Ramos (cell line): ENCODE measurements at regions not wholly inside any gene's neighbourhood (a gene's known extent, or its start where the extent isn't known, plus 50 kb on each side); places are given as distances from the start of the nearest gene placed in this dataset.
"Not testable (repeated sequence)": the region's sequence is repeated elsewhere in the genome, so short reads cannot be mapped to it uniquely, and the experiment has no call there.

Experiments used
- in situ Hi-C: fragments of 300-500 bp; cut with MboI; formaldehyde crosslinking; loops from one replicate; pipeline ENCODE4 v1.14.3; 2022; ENCODE audit warnings: low sequenced_read_pairs; ENCODE audit not compliant: unreplicated experiment

GRCh38 chr5:39783756-39784421 is 359.1 kb upstream of the DAB2 start:
- in situ Hi-C loops = no loop called here

DNA sequence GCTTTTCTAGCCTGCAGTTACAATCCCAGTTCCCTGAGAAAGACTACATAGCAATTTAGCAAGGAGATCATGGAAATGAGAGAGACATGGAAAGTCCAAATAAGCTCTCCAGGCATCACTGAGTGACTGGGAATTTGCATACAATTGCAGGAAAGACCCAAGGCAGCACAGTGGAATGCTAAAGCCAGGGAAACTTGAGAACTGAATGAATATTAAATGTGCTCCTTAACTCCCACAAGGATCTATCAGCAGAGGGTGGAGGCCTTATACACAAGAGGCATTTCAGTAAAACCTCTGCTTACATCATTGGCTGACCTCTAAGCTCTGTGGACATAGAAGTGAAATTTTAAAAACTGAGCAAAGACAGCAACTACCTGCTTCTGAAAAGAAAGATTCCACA is 355.6 kb upstream of the DAB2 start:
- in situ Hi-C loops = no loop called here

DNA sequence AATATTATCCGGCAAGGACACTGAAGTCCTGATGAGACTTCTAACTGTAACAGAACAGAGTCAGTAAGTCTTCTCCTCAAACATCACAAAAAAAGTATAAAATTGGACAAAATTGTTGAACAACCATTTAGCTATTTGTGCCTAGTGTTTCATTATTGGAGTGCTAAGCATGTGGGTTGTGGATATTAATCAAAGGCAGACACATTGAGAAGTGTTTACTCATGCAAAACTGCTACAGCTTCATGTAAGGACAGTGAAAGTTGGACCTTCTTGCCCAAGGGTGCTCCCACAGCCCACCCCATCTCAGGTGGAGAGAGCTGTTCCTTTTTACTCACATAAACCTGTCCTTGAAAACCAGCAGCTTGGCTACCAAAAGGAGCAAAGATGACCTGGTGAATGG is 355.1 kb upstream of the DAB2 start:
- in situ Hi-C loops = no loop called here

DNA sequence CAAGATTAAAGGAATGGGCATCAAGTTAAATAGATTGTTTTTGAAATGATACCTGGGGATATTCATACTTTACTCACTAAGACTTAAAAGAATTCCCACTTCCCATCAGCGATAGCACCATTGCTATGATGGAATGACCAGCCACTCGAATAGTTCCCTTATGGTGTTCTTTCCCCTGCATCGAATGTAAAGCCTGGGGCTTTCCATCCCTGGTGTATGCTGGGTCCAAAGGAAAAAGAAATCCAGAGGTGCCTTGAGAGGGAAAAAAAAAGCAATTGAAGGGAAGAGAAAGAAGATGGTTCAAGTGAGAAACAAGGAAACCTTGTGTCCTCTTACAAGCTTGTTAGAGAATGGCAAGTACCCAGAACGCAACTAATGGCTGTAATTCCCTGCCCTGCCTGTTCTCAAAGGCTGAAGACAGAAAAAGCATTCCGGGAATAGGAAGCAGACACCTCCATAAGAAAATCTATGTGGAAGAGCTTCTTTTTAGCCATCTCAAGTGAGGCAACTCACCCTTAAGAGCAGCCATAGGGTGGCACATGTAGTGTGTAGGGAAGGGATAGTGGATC is 351.1 kb upstream of the DAB2 start:
- in situ Hi-C loops = no loop called here

GRCh38 chr5:39775086-39775796 is 350.5 kb upstream of the DAB2 start:
- in situ Hi-C loops = no loop called here

- in situ Hi-C loops = no loop called here
These were observed 349.8 kb upstream of the DAB2 start for GRCh38 chr5:39774605-39775004.

DNA sequence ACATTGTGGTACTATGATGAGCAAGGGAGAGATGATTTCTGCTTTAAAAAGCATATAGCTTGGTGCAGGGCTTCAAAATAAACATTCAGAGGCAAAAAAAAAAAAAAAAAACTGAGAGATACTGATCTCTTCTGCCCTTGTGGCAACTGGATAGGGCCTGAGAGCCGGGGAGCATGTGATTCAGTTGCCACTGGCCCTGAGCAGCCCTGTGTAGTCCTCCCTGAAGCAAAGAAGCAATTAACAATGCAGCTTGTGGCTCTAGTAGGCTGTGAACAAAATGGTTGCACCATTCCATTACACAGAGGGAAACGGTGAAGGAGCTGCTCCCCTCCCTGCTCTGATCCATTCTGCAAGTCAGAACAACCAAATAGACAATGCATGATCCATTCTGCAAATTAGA is 347.5 kb upstream of the DAB2 start:
- in situ Hi-C loops = no loop called here

GRCh38 chr5:39767916-39768315 is 343.1 kb upstream of the DAB2 start:
- in situ Hi-C loops = no loop called here

GRCh38 chr5:39765366-39765765 is 340.6 kb upstream of the DAB2 start:
- in situ Hi-C loops = no loop called here

DNA sequence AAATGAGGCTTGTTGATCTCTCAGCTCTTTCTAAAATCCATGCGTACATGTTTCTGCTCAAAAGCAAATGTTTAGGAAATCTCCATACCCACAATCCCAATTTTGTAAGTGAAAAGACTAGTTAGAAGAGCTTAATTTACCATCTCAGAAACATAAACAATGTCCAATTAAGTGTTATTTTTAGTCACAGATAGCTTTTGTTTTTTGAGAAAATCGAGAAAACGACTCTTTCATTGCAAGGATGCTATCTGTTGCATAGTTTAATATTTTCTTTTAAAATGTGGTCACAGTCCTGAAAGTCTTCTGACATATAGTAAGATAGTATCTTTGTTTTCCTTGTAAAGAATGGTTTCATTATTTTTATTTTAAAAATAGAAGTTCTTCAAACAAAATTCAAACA is 338.0 kb upstream of the DAB2 start:
- in situ Hi-C loops = no loop called here

DNA sequence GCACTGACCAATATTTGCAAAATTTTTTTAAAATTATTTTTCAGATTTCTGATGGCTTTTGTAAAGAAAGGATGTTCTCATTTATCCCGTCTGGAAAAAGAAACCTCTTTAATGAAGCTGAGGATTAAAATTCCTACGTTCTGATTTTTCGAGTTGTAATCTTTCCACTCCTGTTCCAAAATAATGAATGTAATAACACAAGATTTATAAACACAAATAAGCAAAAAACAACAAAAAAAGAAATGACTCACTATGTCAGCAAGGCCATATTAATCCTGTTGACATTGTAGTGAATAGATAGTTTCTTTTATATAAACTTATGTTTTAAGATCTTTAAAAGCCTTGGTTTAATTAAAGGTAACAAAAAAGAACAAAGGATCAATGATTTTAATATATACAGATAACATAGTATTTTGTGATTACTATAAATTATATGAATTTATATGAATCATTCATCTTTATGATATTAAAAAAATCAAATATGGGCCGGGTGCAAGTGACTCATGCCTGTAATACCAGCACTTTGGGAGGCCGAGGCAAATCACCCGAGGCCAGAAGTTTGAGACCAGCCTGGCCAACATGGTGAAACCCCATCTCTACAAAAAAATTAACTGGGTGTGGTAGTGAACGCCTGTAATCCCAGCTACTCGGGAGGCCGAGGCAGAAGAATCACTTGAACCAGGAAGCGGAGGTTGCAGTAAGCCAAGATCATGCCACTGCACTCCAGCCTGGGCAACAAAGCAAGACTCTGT is 336.6 kb upstream of the DAB2 start:
- in situ Hi-C loops = no loop called here

- in situ Hi-C loops = no loop called here
These were observed 335.8 kb upstream of the DAB2 start for GRCh38 chr5:39760385-39761198.

DNA sequence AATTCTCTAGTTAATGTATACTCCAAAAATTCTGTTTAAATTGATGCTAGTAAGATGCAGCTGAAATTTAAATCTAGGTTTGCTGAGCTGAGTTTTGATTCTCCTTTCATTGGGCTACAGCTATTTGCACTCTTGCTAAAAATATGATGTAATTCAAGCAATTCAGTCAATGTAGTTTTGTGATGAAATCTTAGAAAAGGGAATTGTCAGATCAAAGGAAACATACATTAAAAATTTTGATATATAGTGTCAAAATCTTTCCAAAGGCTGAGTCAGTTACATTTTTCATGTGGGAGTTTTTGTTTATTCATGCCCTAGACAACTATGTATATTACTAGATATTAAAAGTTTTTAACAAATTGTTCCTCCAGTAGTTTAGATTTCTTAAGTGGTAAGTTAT is 334.9 kb upstream of the DAB2 start:
- in situ Hi-C loops = no loop called here

DNA sequence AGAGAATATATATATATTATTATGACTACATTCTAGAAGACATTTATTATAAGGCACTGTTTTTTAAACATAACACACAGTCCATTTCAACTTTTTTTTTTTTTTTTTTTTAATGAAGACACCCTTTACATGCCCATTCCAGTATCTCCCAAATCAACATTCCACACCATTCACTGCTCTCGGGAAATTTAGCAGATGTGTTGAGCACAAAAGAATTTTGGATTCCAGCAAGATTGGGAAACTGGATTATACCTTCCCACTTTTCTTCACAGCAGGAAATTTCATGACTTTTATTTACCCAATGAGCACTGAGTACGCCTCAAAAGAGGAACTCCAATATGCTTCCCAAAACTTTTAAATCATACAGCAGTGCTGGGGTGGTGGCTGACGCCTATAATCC is 333.6 kb upstream of the DAB2 start:
- in situ Hi-C loops = no loop called here

GRCh38 chr5:39757131-39757530 is 332.4 kb upstream of the DAB2 start:
- in situ Hi-C loops = no loop called here

GRCh38 chr5:39755986-39756385 is 331.2 kb upstream of the DAB2 start:
- in situ Hi-C loops = no loop called here

GRCh38 chr5:39755452-39755851 is 330.7 kb upstream of the DAB2 start:
- in situ Hi-C loops = no loop called here

DNA sequence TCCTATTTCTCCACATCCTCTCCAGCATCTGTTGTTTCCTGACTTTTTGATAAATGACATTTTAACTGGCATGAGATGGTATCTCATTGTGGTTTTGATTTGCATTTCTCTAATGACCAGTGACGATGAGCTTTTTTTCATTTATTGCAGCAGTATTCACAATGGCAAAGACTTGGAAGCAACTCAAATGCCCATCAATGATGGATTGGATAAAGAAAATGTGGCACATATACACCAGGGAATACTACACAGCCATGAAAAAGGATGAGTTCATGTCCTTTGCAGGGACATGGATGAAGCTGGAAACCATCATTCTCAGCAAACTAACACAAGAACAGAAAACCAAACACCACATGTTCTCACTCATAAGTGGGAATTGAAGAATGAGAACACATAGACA is 329.0 kb upstream of the DAB2 start:
- in situ Hi-C loops = not testable (repeated sequence)

- in situ Hi-C loops = no loop called here
These were observed 325.9 kb upstream of the DAB2 start for GRCh38 chr5:39750661-39751060.

DNA sequence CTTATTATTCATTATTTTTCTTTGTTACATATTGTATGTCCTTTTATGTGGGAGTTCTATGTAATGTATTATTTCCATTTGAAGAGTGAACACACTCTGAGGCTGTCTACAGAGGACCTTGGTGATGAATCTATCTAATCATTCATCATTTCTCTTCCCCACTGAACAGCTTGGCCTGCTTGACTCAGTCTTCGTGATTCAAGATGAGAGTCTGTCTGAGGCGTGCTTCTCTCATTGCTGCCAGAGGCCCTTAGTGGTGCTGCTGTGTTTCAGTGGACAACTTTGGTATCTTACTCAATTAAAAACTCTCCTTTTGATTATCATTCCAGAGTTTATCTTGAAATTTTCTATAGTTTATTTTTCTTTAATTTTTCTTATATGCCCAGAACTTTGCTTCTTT is 318.1 kb upstream of the DAB2 start:
- in situ Hi-C loops = no loop called here
